Thoracic aorta (tissue), 2 donors: ENCODE measurements at regions not wholly inside any gene's neighbourhood (a gene's known extent, or its start where the extent isn't known, plus 50 kb on each side); places are given as distances from the start of the nearest gene placed in this dataset.
A peak's percentile ranks its signal among the peaks of the same experiment; 100 is the strongest.

Experiments
- ATAC-seq: fragments of 150-250 bp; one replicate; pipeline ENCODE4 v1.8.0; 2017; ENCODE audit warnings: low read depth; ENCODE audit not compliant: insufficient number of reproducible peaks, low FRiP score
- DNase-seq: peaks from one replicate; pipeline ENCODE4 v3.0.0-alpha.2; 2020; ENCODE audit warnings: low spot score
- H3K27ac ChIP-seq, 2 donors: fragments of 200-600 bp; sonication (generic); 1 replicate in 1 of 2; 2 replicates in 1 of 2; pipeline ENCODE4 v1.5.1; 2016; ENCODE audit warnings: mild to moderate bottlenecking in 2 of 2, moderate library complexity in 2 of 2
- H3K27me3 ChIP-seq: fragments of 200-600 bp; sonication (generic); replicated peaks from 2 replicates; pipeline ENCODE4 v1.6.0; 2016; ENCODE audit warnings: mild to moderate bottlenecking; ENCODE audit not compliant: insufficient read depth
- H3K36me3 ChIP-seq: fragments of 200-600 bp; sonication (generic); one replicate; pipeline ENCODE4 v1.5.1; 2016
- H3K4me1 ChIP-seq, 2 donors: fragments of 200-600 bp; sonication (generic); 1 replicate in 1 of 2; 2 replicates in 1 of 2; pipeline versions ENCODE4 v1.5.1 to v1.6.0; 2016; ENCODE audit warnings: low read depth in 2 of 2, mild to moderate bottlenecking in 1 of 2; ENCODE audit not compliant: control insufficient read depth in 1 of 2
- H3K4me3 ChIP-seq: fragments of 200-600 bp; sonication (generic); 2 replicates; pipeline ENCODE4 v1.5.1; 2016; ENCODE audit warnings: mild to moderate bottlenecking
- H3K9me3 ChIP-seq: fragments of 200-600 bp; sonication (generic); 2 replicates; pipeline ENCODE4 v1.5.1; 2016
- TF ChIP-seq, protein P1 (sequence below): fragments of 200-600 bp; sonication (generic); IDR thresholded peaks from one replicate; pipeline ENCODE4 v1.5.1; 2019; ENCODE audit warnings: antibody characterized with exemption

DNA sequence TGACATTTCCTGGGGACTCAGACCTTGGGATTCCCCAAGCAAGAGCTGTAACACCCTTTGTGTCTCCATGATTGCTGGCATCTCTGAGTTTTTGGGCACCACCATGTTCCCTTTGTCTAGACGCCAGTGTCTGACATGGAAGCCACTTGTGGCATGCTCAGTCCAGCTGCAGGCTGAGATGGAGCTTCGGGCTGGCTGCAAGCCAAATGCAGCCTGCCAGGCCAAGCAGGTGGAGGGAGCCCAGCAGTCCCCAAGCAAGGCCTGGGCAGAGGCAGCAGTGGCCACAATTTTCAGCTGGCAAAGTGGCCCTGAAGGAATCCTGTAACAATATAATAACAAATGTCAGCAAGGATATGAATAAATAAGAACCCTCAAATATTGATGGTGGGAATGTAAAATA is 86.2 kb upstream of the ABCB5 start:
- no peak for DNase-seq
- H3K9me3 ChIP-seq: no peaks in the 10 kb centered on the region
- TF ChIP-seq, protein P1, sequence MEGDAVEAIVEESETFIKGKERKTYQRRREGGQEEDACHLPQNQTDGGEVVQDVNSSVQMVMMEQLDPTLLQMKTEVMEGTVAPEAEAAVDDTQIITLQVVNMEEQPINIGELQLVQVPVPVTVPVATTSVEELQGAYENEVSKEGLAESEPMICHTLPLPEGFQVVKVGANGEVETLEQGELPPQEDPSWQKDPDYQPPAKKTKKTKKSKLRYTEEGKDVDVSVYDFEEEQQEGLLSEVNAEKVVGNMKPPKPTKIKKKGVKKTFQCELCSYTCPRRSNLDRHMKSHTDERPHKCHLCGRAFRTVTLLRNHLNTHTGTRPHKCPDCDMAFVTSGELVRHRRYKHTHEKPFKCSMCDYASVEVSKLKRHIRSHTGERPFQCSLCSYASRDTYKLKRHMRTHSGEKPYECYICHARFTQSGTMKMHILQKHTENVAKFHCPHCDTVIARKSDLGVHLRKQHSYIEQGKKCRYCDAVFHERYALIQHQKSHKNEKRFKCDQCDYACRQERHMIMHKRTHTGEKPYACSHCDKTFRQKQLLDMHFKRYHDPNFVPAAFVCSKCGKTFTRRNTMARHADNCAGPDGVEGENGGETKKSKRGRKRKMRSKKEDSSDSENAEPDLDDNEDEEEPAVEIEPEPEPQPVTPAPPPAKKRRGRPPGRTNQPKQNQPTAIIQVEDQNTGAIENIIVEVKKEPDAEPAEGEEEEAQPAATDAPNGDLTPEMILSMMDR: no peak
- no peaks in the 10 kb centered on the region for H3K27me3 ChIP-seq
- ATAC-seq: no peak
- peaks cover 8 to 10% of the 10 kb centered on the region in 2 donors for H3K4me1 ChIP-seq
- no peak overlapping the region for H3K4me3 ChIP-seq
- H3K36me3 ChIP-seq: no peaks in the 10 kb centered on the region
- no peak overlapping the region for H3K27ac ChIP-seq

DNA sequence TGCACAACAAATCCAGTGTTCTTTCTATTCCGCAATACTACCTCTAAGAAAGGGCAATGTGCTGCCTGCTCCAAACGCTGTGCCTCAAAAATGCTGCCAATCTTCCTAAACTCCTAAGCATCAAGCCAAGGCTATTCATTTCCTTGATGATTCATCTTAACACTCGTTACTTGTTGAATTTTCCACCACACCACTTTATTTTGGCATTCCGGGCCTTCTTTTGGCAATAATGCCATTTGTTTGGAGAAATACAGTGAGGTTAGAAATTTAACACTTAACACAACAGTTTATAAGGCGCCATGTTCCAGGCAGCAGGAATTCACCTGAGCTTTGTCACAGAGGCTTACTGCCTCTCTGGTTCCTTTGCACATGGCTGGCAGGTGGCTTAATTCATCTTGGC is 82.6 kb upstream of the ABCB5 start:
- H3K9me3 ChIP-seq: no peaks in the 10 kb centered on the region
- H3K27me3 ChIP-seq: no peaks in the 10 kb centered on the region
- TF ChIP-seq, protein P1: no peak
- no peaks in the 10 kb centered on the region for H3K36me3 ChIP-seq
- DNase-seq: no peak
- peaks cover 8 to 10% of the 10 kb centered on the region in 2 donors for H3K4me1 ChIP-seq
- peak overlapping the region; percentile 22 for H3K4me3 ChIP-seq
- peak overlapping the region in 1 of 2 donors; percentile 7 for H3K27ac ChIP-seq
- no peak for ATAC-seq

DNA sequence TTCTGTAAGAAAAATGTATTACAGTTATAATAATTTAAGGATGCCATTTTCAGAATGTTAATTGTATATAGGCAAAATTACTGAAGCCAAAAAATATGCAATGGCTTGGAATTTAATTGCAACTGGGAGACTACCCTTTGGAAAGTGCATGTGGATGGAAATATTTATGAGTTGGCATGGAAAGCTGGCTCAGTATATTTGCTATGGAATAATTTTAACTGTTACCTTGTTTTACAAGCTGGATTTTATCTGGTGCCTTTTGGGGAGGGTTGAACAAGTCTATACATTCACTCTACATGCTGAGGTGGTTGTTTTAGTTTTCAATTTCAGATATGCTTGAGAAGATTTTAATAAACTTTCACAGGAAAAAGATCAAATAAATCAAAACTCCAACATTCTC is 80.9 kb upstream of the ABCB5 start:
- TF ChIP-seq, protein P1: no peak
- Histone ChIP-seq H3K9me3 (no peaks in the 10 kb centered on the region), H3K27ac (no peak overlapping the region), H3K4me3 (no peak overlapping the region), H3K4me1 (peaks cover 8 to 10% of the 10 kb centered on the region in 2 donors), H3K36me3 (no peaks in the 10 kb centered on the region), H3K27me3 (no peaks in the 10 kb centered on the region)
- DNase-seq: no peak
- ATAC-seq: no peak

DNA sequence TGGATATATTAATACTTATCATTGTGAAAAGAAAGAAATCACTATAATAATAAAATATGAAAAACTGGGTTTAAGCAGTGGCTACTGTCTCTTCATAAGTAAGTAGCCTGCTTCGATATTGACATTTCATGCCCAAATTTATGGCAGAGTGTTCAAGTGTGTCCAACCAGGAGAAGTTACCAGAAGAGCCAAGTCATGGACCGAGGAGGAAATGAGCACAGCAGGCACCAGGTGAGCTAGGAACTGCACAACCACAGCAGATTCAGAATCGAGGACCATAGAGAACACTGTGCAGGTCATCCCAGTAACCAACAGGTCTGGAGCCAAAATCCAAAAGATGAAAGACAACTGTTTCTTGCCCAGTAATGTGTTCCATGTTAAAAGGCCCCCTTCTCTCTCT is 79.9 kb upstream of the ABCB5 start:
- DNase-seq (no peak), ATAC-seq (no peak)
- H3K4me3 ChIP-seq: no peak overlapping the region
- H3K9me3 ChIP-seq: no peaks in the 10 kb centered on the region
- no peaks in the 10 kb centered on the region for H3K27me3 ChIP-seq
- H3K4me1 ChIP-seq: peaks cover 8 to 10% of the 10 kb centered on the region in 2 donors
- H3K27ac ChIP-seq: no peak overlapping the region
- no peaks in the 10 kb centered on the region for H3K36me3 ChIP-seq
- TF ChIP-seq, protein P1: no peak

DNA sequence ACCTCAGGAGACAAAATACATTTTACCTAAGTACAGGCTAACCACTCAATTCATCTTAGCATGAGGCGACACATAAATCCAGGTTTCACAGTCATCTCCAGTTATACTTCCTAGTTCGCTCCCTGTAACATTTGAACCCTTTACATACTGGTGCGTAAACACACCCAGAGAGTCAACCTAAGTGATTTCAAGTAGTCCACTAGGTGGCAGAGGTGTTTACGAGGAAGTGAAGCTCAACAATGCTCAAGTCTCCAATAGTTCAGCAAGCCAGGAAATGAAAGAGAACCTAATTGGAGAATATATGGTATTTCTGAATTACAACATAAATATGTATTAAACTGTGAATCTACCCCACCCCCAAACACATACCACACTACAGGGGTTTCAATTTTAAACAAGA is 76.3 kb upstream of the ABCB5 start:
- Histone ChIP-seq H3K36me3 (no peaks in the 10 kb centered on the region), H3K9me3 (no peaks in the 10 kb centered on the region), H3K4me1 (no peaks in the 10 kb centered on the region), H3K4me3 (no peak overlapping the region), H3K27me3 (no peaks in the 10 kb centered on the region), H3K27ac (no peak overlapping the region)
- TF ChIP-seq, protein P1: no peak
- no peak for DNase-seq
- ATAC-seq: no peak
